ENCODE measurements at regions not wholly inside any gene's neighbourhood (a gene's known extent, or its start where the extent isn't known, plus 50 kb on each side); places are given as distances from the start of the nearest gene placed in this dataset.

GRCh38 chr21:24259241-24259640 is 1348.0 kb downstream of the MRPL39 start (continued):
- TF ChIP-seq, protein P1, sequence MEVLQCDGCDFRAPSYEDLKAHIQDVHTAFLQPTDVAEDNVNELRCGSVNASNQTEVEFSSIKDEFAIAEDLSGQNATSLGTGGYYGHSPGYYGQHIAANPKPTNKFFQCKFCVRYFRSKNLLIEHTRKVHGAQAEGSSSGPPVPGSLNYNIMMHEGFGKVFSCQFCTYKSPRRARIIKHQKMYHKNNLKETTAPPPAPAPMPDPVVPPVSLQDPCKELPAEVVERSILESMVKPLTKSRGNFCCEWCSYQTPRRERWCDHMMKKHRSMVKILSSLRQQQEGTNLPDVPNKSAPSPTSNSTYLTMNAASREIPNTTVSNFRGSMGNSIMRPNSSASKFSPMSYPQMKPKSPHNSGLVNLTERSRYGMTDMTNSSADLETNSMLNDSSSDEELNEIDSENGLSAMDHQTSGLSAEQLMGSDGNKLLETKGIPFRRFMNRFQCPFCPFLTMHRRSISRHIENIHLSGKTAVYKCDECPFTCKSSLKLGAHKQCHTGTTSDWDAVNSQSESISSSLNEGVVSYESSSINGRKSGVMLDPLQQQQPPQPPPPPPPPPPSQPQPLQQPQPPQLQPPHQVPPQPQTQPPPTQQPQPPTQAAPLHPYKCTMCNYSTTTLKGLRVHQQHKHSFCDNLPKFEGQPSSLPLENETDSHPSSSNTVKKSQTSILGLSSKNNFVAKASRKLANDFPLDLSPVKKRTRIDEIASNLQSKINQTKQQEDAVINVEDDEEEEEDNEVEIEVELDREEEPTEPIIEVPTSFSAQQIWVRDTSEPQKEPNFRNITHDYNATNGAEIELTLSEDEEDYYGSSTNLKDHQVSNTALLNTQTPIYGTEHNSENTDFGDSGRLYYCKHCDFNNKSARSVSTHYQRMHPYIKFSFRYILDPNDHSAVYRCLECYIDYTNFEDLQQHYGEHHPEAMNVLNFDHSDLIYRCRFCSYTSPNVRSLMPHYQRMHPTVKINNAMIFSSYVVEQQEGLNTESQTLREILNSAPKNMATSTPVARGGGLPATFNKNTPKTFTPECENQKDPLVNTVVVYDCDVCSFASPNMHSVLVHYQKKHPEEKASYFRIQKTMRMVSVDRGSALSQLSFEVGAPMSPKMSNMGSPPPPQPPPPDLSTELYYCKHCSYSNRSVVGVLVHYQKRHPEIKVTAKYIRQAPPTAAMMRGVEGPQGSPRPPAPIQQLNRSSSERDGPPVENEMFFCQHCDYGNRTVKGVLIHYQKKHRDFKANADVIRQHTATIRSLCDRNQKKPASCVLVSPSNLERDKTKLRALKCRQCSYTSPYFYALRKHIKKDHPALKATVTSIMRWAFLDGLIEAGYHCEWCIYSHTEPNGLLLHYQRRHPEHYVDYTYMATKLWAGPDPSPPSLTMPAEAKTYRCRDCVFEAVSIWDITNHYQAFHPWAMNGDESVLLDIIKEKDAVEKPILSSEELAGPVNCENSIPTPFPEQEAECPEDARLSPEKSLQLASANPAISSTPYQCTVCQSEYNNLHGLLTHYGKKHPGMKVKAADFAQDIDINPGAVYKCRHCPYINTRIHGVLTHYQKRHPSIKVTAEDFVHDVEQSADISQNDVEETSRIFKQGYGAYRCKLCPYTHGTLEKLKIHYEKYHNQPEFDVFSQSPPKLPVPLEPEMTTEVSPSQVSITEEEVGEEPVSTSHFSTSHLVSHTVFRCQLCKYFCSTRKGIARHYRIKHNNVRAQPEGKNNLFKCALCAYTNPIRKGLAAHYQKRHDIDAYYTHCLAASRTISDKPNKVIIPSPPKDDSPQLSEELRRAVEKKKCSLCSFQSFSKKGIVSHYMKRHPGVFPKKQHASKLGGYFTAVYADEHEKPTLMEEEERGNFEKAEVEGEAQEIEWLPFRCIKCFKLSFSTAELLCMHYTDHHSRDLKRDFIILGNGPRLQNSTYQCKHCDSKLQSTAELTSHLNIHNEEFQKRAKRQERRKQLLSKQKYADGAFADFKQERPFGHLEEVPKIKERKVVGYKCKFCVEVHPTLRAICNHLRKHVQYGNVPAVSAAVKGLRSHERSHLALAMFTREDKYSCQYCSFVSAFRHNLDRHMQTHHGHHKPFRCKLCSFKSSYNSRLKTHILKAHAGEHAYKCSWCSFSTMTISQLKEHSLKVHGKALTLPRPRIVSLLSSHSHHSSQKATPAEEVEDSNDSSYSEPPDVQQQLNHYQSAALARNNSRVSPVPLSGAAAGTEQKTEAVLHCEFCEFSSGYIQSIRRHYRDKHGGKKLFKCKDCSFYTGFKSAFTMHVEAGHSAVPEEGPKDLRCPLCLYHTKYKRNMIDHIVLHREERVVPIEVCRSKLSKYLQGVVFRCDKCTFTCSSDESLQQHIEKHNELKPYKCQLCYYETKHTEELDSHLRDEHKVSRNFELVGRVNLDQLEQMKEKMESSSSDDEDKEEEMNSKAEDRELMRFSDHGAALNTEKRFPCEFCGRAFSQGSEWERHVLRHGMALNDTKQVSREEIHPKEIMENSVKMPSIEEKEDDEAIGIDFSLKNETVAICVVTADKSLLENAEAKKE (CRISPR knock-in tag; IDR thresholded peaks at IDR 0.05): no peak
- TF ChIP-seq, protein P2, sequence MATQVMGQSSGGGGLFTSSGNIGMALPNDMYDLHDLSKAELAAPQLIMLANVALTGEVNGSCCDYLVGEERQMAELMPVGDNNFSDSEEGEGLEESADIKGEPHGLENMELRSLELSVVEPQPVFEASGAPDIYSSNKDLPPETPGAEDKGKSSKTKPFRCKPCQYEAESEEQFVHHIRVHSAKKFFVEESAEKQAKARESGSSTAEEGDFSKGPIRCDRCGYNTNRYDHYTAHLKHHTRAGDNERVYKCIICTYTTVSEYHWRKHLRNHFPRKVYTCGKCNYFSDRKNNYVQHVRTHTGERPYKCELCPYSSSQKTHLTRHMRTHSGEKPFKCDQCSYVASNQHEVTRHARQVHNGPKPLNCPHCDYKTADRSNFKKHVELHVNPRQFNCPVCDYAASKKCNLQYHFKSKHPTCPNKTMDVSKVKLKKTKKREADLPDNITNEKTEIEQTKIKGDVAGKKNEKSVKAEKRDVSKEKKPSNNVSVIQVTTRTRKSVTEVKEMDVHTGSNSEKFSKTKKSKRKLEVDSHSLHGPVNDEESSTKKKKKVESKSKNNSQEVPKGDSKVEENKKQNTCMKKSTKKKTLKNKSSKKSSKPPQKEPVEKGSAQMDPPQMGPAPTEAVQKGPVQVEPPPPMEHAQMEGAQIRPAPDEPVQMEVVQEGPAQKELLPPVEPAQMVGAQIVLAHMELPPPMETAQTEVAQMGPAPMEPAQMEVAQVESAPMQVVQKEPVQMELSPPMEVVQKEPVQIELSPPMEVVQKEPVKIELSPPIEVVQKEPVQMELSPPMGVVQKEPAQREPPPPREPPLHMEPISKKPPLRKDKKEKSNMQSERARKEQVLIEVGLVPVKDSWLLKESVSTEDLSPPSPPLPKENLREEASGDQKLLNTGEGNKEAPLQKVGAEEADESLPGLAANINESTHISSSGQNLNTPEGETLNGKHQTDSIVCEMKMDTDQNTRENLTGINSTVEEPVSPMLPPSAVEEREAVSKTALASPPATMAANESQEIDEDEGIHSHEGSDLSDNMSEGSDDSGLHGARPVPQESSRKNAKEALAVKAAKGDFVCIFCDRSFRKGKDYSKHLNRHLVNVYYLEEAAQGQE (IDR thresholded peaks at IDR 0.05; ENCODE audit: unreplicated experiment): no peak
- no peak for TF ChIP-seq EZH2phosphoT487 (IDR thresholded peaks at IDR 0.05; ENCODE audit: unreplicated experiment)
- TF ChIP-seq JUNB (IDR thresholded peaks at IDR 0.05; ENCODE audit: unreplicated experiment): no peak
- TF ChIP-seq CREB1 (CRISPR knock-in tag; IDR thresholded peaks at IDR 0.05; ENCODE audit: low read depth): no peak
- no peak for TF ChIP-seq POLR2AphosphoS5 (IDR thresholded peaks at IDR 0.05; ENCODE audit: low read depth)
- TF ChIP-seq ZNF114 (CRISPR knock-in tag; IDR thresholded peaks at IDR 0.05): no peak
- TF ChIP-seq NANOG (IDR thresholded peaks at IDR 0.05; ENCODE audit: borderline replicate concordance): no peak
- TF ChIP-seq EZH2 (IDR thresholded peaks at IDR 0.05; ENCODE audit: low read depth, unreplicated experiment): no peak
- no peak for TF ChIP-seq STAT1 (IDR thresholded peaks at IDR 0.05; ENCODE audit: unreplicated experiment)
- no peak for TF ChIP-seq ZNF331 (CRISPR knock-in tag; IDR thresholded peaks at IDR 0.05; ENCODE audit: low read depth)
- no peak for TF ChIP-seq CTCF (conservative IDR thresholded peaks at IDR 0.05; ENCODE audit: low read depth in 2 of 2)

Data from GM23338 (cell line).